ENCODE measurements at regions not wholly inside any gene's neighbourhood (a gene's known extent, or its start where the extent isn't known, plus 50 kb on each side); places are given as distances from the start of the nearest gene placed in this dataset.

DNA sequence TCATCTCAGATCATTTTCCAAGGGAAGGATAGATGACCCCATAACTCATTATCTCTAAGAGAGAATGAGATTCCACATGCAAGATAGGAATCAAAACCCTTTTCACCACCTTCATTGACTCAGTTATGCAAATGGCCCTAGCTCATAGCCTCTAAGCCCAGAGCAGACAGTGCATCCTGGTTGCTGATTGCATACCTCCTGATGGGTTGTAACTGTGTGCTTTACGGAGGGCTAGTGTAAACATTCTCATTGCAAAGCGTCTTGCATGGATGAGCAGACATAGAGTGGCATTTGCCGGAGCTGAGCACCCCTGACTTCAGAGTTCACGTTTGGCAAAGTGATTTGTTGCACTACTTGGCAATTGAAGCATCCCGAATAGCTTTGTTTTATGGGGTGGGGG lies 151.0 kb downstream of the VCX3A start:
- no TSS peak for BruUV-seq (replicated peaks)
- Histone ChIP-seq H3K4me2 (no peak overlapping the region), H2AFZ (no peak overlapping the region), H3K4me1 (replicated peaks; ENCODE audit: insufficient read depth) (no peaks in the 10 kb centered on the region), H3K9me2 (ENCODE audit: insufficient read depth) (no peaks in the 10 kb centered on the region), H3F3A (ENCODE audit: insufficient read depth, low read depth) (no peaks in the 10 kb centered on the region), H3K27ac (no peak overlapping the region), H4K20me1 (ENCODE audit: insufficient read depth) (no peaks in the 10 kb centered on the region), H3K36me3 (ENCODE audit: low read depth) (no peaks in the 10 kb centered on the region), H3K4me3 (no peak overlapping the region), H3K79me2 (ENCODE audit: low read depth) (no peaks in the 10 kb centered on the region), H3K27me3 (ENCODE audit: insufficient read depth, low read depth) (no peaks in the 10 kb centered on the region), H3K9me3 (ENCODE audit: insufficient read depth, low read depth) (no peaks in the 10 kb centered on the region)
- no peak for DNase-seq
- ChIA-PET POLR2A (ENCODE audit: unreplicated experiment) (no interaction called here), CTCF (no interaction called here)
- intact Hi-C loops (cut with micrococcal nuclease; ENCODE audit: unreplicated experiment), result no loop called here
- TF ChIP-seq, protein P1, sequence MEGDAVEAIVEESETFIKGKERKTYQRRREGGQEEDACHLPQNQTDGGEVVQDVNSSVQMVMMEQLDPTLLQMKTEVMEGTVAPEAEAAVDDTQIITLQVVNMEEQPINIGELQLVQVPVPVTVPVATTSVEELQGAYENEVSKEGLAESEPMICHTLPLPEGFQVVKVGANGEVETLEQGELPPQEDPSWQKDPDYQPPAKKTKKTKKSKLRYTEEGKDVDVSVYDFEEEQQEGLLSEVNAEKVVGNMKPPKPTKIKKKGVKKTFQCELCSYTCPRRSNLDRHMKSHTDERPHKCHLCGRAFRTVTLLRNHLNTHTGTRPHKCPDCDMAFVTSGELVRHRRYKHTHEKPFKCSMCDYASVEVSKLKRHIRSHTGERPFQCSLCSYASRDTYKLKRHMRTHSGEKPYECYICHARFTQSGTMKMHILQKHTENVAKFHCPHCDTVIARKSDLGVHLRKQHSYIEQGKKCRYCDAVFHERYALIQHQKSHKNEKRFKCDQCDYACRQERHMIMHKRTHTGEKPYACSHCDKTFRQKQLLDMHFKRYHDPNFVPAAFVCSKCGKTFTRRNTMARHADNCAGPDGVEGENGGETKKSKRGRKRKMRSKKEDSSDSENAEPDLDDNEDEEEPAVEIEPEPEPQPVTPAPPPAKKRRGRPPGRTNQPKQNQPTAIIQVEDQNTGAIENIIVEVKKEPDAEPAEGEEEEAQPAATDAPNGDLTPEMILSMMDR (conservative IDR thresholded peaks at IDR 0.05), result no peak
- no peak for TF ChIP-seq EZH2 (IDR thresholded peaks at IDR 0.05; ENCODE audit: low read depth)

DNA sequence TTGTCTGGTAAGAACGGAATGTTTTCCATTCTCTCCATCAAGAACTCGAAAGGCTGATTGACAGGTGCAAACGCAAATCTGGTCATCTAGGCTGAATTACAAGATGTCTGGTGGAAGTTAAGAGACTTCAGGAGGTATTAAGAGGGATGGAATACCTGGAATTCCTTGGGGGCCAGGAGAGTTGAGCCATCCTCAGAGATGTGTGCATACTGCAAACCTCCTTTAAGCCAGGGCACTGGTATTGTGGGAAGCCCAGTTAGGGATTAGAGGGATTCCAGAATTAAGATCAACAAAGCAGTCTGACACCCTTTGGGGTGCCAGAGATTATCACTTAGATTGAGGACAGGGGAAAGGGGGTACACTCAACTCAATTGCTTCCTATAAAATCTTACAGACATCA lies 151.4 kb downstream of the VCX3A start:
- TF ChIP-seq EZH2 (IDR thresholded peaks at IDR 0.05; ENCODE audit: low read depth), result no peak
- TF ChIP-seq, protein P1 (conservative IDR thresholded peaks at IDR 0.05), result no peak
- H3K36me3 ChIP-seq (ENCODE audit: low read depth), result no peaks in the 10 kb centered on the region
- H3K9me2 ChIP-seq (ENCODE audit: insufficient read depth), result no peaks in the 10 kb centered on the region
- H2AFZ ChIP-seq, result no peak overlapping the region
- no peaks in the 10 kb centered on the region for H4K20me1 ChIP-seq (ENCODE audit: insufficient read depth)
- H3K4me3 ChIP-seq, result no peak overlapping the region
- CTCF ChIA-PET, result no interaction called here
- H3K79me2 ChIP-seq (ENCODE audit: low read depth), result no peaks in the 10 kb centered on the region
- intact Hi-C loops (cut with micrococcal nuclease; ENCODE audit: unreplicated experiment), result no loop called here
- no peak overlapping the region for H3K27ac ChIP-seq
- DNase-seq, result no peak
- no peaks in the 10 kb centered on the region for H3K4me1 ChIP-seq (replicated peaks; ENCODE audit: insufficient read depth)
- H3K27me3 ChIP-seq (ENCODE audit: insufficient read depth, low read depth), result no peaks in the 10 kb centered on the region
- POLR2A ChIA-PET (ENCODE audit: unreplicated experiment), result no interaction called here
- no peak overlapping the region for H3K4me2 ChIP-seq
- no peaks in the 10 kb centered on the region for H3K9me3 ChIP-seq (ENCODE audit: insufficient read depth, low read depth)
- no peaks in the 10 kb centered on the region for H3F3A ChIP-seq (ENCODE audit: insufficient read depth, low read depth)
- BruUV-seq (replicated peaks), result no TSS peak

- no peak for TF ChIP-seq EZH2 (IDR thresholded peaks at IDR 0.05; ENCODE audit: low read depth)
- TF ChIP-seq, protein P1 (conservative IDR thresholded peaks at IDR 0.05), result no peak
- DNase-seq, result no peak
- CTCF ChIA-PET, result no interaction called here
- H3K9me2 ChIP-seq (ENCODE audit: insufficient read depth), result no peaks in the 10 kb centered on the region
- no peaks in the 10 kb centered on the region for H3K36me3 ChIP-seq (ENCODE audit: low read depth)
- H3K4me3 ChIP-seq, result no peak overlapping the region
- H2AFZ ChIP-seq, result no peak overlapping the region
- POLR2A ChIA-PET (ENCODE audit: unreplicated experiment), result no interaction called here
- H3F3A ChIP-seq (ENCODE audit: insufficient read depth, low read depth), result no peaks in the 10 kb centered on the region
- intact Hi-C loops (cut with micrococcal nuclease; ENCODE audit: unreplicated experiment), result no loop called here
- no peaks in the 10 kb centered on the region for H3K27me3 ChIP-seq (ENCODE audit: insufficient read depth, low read depth)
- H3K4me2 ChIP-seq, result no peak overlapping the region
- no peaks in the 10 kb centered on the region for H3K4me1 ChIP-seq (replicated peaks; ENCODE audit: insufficient read depth)
- BruUV-seq (replicated peaks), result no TSS peak
- H4K20me1 ChIP-seq (ENCODE audit: insufficient read depth), result no peaks in the 10 kb centered on the region
- no peaks in the 10 kb centered on the region for H3K79me2 ChIP-seq (ENCODE audit: low read depth)
- no peaks in the 10 kb centered on the region for H3K9me3 ChIP-seq (ENCODE audit: insufficient read depth, low read depth)
- H3K27ac ChIP-seq, result no peak overlapping the region
These were observed 152.6 kb downstream of the VCX3A start for GRCh38 chrX:6382284-6382683.
